Stimulated activated CD8-positive, alpha-beta memory T cell treated with anti-CD3 and anti-CD28 coated beads, Interleukin-7, amount 100 ng/mL, for 24 hours (primary cell): ENCODE measurements at regions not wholly inside any gene's neighbourhood (a gene's known extent, or its start where the extent isn't known, plus 50 kb on each side); places are given as distances from the start of the nearest gene placed in this dataset.
"Not testable (repeated sequence)": the region's sequence is repeated elsewhere in the genome, so short reads cannot be mapped to it uniquely, and the experiment has no call there.

Source experiments
- DNase-seq: peaks from one replicate; pipeline ENCODE4 v3.0.0-alpha.2; 2020; ENCODE audit warnings: low read depth

- no peak for DNase-seq
Observed at GRCh38 chr5:56421246-56422075, 188.3 kb upstream of the ANKRD55 start.

DNA sequence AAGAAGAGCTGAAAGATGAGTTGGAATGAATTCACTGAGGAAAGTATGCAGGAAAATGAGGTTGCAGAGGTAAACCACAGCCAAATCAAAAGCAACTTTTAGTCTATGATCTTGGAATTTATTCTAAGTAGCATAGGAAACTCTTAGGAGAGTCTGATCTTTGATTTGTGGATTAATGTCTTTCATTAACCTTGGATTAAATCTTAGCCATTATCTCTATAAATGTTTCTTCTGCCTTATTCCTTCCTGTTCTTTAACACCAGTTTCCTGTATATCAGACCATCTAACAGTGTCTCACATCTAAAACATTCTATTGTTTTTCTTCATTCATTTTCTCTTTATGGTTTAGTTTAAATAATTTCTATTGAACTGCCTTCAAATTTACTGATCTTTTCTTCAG is 187.2 kb upstream of the ANKRD55 start:
- DNase-seq = no peak

DNA sequence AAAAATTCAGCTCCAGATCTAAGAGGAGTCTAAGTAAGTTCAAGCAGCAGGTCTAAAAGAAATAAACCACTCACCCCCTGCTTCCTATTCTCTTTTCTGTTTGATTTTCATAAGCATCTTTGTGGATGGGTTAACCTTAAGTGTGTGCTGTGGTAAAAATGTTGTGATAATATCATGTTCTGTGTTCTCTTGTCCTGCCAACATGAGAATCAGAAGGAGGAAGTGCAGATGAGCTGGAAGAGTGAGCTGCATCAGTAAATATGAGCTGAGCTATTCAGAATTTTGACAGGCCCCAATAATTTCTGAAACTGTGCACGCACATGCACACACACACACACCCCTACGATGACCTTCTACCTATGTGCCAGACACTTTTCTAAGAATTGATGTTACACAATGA is 186.5 kb upstream of the ANKRD55 start:
- no peak for DNase-seq

GRCh38 chr5:56415356-56415765 is 182.2 kb upstream of the ANKRD55 start:
- DNase-seq = no peak

GRCh38 chr5:56414066-56414465 is 180.9 kb upstream of the ANKRD55 start:
- DNase-seq = no peak

DNA sequence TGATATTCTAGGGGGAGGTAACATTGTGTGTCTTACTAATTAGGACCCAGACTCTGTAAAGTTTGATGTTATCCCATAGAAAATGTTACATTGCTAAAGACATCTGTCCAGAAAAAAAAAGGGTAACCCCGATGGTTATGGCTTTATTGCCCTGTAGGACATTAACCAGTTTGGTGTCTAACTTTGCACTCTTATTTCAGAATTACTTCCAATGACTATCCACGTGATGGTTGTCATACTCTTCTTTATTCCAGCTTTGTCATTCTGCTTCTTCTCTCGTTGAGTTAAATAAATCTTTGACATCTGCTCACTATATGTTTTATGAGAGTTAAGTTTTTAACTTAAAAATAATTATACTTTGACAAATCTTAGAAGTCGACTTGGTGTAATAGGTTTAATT is 180.4 kb upstream of the ANKRD55 start:
- DNase-seq = no peak

GRCh38 chr5:56412601-56413379 is 179.7 kb upstream of the ANKRD55 start:
- DNase-seq = no peak

GRCh38 chr5:56410696-56411095 is 177.6 kb upstream of the ANKRD55 start:
- DNase-seq = no peak

DNA sequence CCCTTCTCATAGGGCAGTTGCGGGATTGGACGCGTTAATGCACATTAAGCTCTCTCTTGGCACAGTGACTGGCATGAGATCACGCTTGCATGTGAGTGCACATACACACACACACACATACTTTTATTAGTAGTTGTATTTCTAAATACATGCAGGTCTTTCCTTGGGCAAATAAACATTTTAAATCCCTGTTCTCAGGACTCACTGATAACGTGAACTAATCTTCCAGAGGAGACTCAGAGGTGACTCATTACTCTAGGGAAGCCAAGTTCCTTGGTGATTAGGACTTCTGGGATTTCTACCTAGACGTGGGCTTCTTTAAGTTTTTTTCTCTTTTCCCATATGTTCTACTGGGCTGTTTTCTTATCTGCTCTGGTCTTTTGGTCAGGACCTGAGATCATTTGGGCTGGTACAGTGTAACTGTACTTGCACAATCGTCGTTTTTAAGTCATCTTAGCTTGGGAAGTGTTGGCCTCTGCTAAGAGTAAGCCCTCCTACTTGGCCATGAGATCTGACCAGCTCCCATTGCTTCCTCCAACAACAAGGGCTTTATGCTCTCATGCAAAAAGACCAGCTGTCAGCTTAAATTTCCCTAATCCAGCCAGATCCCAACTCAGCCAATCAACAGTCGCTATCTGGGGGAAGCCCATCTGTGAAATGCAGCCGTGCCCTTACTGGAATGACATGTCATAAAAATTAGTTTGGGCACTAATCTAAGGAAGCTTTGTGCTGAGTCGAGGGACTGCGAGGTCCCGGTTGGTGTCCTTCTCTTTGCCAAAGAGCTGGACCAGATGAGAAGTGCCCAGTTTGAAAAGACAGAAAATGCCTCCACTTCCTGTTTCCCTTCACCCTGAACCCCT is 176.4 kb upstream of the ANKRD55 start:
- no peak for DNase-seq

GRCh38 chr5:56406838-56407237 is 173.7 kb upstream of the ANKRD55 start:
- DNase-seq = no peak

GRCh38 chr5:56406221-56406620 is 173.1 kb upstream of the ANKRD55 start:
- DNase-seq = no peak

- no peak for DNase-seq
Observed at GRCh38 chr5:56405116-56405908, 172.2 kb upstream of the ANKRD55 start.

DNA sequence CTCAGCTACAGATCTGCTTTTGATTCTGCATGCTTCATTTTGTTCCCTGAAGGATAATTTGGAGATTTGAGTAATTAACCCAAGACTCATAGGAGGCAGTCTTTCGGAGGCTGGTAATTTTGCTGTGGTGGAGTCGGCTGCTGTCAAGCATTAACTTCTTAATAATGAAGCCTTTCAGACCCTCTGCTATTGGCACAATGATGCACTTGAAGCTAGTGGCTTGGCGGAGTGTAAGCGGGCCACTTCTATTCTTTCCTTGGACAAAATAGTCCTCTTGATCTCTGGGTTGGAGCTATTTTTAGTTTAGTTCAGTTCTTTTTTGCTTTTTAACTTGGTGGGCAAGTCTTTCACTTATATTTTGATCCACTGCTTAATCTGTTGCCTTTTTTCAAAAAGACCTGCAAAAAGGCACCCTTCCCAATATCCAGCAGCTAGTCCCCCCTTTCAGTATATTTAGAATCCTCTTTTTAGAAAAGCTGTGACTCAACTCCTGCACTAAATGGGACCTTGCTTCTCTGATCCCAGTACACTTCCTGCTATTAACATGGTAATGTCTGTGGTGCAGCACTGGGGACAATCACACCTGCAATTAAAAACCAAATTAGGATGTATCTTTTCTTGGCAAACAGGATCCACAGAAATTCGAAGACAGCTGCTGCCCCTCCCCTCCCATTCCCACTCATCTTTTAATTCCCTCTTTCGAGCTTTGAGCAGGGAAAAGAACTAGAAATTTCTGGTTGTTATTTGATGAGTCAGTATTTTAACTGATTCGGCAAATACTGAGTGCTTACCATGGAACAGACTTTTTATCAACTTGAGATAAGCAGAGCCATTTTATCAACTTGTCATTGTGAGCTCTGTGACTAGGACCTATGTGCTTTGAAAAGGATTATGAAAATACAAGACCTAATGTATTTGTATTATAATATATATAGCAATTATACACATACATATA is 169.4 kb upstream of the ANKRD55 start:
- DNase-seq = no peak

GRCh38 chr5:56397796-56398195 is 164.7 kb upstream of the ANKRD55 start:
- DNase-seq = not testable (repeated sequence)

- no peak for DNase-seq
Observed at GRCh38 chr5:56396634-56397033, 163.5 kb upstream of the ANKRD55 start.

GRCh38 chr5:56389261-56389660 is 156.1 kb upstream of the ANKRD55 start:
- no peak for DNase-seq

DNA sequence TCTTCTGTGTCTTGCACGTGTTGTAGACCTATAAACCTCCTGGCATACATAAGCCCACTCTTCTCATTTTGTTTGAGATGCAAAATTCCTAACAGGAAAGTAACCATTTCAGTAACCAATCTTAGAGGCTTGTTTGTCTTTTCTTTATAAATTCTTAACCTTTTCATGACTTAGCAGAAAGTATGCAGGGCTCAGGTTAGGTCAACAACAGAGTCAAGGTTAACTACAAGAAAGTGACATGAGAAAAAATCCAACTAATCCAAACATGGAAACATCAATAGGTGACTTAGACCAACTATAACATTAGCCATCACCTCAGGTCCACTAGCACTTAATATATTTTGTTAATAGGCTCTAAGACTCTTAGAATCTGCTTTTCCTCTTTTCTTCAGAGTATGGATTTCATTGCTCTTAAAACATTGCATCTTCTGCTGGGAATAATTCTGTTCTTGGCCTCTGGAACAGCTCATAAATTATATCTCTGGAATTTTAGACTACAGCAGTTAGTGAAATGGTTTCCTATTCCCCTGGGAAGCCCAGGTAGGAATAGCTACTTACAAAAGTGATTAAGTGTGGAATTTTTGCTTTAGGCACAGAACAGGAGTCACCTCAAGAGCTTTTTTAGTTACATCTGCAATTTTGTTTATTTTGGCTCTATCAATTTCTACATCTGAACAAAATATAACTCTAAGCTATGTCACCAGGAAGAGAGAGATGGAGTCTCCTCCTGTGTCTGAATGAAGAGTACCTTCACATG is 155.3 kb upstream of the ANKRD55 start:
- DNase-seq = no peak

GRCh38 chr5:56386046-56386445 is 152.9 kb upstream of the ANKRD55 start:
- DNase-seq = no peak

DNA sequence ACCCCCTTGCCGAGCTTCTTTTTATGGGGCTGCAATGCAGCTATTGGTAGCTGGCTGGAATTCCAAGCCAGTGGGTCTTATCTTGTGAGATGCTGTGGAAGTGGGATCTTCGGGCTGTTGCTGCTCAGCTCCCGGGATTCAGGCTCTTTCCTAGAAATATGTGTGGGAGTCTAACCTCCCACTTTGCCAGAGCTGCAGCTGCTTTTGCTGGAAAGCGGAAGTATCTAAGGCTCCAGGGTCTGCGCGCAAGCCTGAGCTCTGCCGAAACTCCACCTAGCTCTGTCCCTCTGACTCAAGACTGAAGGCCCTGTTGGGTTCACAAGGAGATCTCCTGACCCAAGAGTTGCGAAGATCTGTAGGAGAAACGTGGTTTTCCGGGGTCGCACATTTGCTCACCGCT is 151.1 kb upstream of the ANKRD55 start:
- DNase-seq = no peak

DNA sequence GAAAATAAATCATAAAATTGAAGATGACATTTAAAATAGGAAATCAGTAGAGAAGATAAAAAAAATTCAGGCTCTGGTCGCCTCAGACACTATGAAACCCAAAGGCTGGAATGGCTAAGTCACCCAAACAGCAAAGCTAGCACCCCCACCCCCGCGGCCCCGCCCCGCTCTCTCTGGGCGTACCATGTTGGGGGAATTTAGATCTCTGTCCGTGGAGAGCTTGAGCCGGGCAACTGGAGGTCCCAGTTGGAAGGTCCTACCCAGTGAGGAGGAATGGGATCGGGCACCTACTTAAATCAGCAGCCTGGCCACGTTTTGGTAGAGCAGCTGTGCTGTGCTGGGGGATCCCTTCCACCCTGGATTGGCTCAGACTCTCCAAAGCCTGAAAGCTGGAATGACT is 150.6 kb upstream of the ANKRD55 start:
- no peak for DNase-seq
